Kidney (tissue), 13 donors: ENCODE measurements at regions not wholly inside any gene's neighbourhood (a gene's known extent, or its start where the extent isn't known, plus 50 kb on each side); places are given as distances from the start of the nearest gene placed in this dataset.

Experiments
- DNase-seq, 5 donors: peaks; one replicate each; pipeline ENCODE4 v3.0.0-alpha.2; 2013 to 2020
- FAIRE-seq: peaks from 2 replicates; lab custom pipeline; 2012; peaks lifted over from hg19 to GRCh38; lab: Jason Lieb, UNC
- H3K27ac ChIP-seq, 2 donors: one replicate each; pipeline ENCODE4 v1.7.0; 2013; ENCODE audit warnings: low read depth in 2 of 2, low read length in 2 of 2, inconsistent platforms in 1 of 2
- H3K27me3 ChIP-seq: one replicate; pipeline ENCODE4 v1.7.1; 2013; ENCODE audit warnings: low read length, inconsistent platforms; ENCODE audit not compliant: control insufficient read depth, insufficient read depth
- H3K36me3 ChIP-seq, 3 donors: one replicate each; pipeline versions ENCODE4 v1.7.0 to v1.7.1; 2013; ENCODE audit warnings: low read length in 3 of 3, control low read depth in 1 of 3, inconsistent platforms in 1 of 3; ENCODE audit not compliant: insufficient read depth in 3 of 3, control insufficient read depth in 2 of 3
- H3K4me1 ChIP-seq, 3 donors: one replicate each; pipeline versions ENCODE4 v1.7.0 to v1.7.1; 2013; ENCODE audit warnings: low read length in 3 of 3, inconsistent platforms in 1 of 3, low read depth in 1 of 3; ENCODE audit not compliant: control insufficient read depth in 2 of 3, insufficient read depth in 2 of 3
- H3K4me3 ChIP-seq, 3 donors: one replicate each; pipeline versions ENCODE4 v1.7.0 to v1.8.1; 2013; ENCODE audit warnings: low read length in 3 of 3, control low read depth in 1 of 3, inconsistent platforms in 1 of 3
- H3K9ac ChIP-seq, 3 donors: one replicate each; pipeline versions ENCODE4 v1.7.0 to v1.7.1; 2013; ENCODE audit warnings: low read length in 3 of 3, control low read depth in 1 of 3, inconsistent platforms in 1 of 3
- H3K9me3 ChIP-seq, 3 donors: one replicate each; pipeline versions ENCODE4 v1.7.0 to v1.7.1; 2013; ENCODE audit warnings: low read length in 3 of 3, control low read depth in 1 of 3, inconsistent platforms in 1 of 3; ENCODE audit not compliant: control insufficient read depth in 2 of 3, insufficient read depth in 1 of 3
- intact Hi-C: fragments of 100-400 bp; cut with DNase I; formaldehyde crosslinking; loops from one replicate; pipeline ENCODE4 v1.11.1; 2022
- TF ChIP-seq, protein P1 (sequence below): IDR thresholded peaks from 3 replicates; pipeline ENCODE4 v1.5.1; 2012; ENCODE audit warnings: mild to moderate bottlenecking, moderate library complexity, borderline replicate concordance; ENCODE audit not compliant: insufficient read depth; ENCODE audit errors: extremely low read depth
- donor health status: control.
- donor health status: control.
- donor health status: control.
- donor health status: control.
- donor health status: control.
- donor health status: DM: yes; HTN: yes; CAD: no.
- donor health status: Normal renal cell carcinoma (clear cell type).

DNA sequence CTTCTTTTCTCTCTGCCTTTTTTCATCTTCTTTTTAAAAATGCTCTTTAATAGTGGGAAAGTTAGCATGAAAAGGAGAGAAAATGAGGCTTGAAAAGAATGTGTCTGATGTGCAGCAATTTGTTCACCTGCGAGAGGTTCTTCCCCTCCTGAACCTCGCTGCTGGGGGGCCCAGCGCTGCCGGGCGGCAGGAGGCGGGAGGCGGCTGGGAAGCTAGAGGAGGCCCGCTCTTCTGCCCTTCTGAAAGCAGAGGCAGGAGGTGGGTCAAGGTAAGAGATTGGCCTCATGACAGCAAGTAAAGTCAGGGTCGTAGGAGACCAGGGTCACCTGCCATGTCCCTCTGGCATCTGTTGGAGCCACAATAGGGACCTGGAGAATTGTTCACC lies 78.6 kb upstream of the TNRC6C start:
- H3K27ac ChIP-seq = no peak overlapping the region

DNA sequence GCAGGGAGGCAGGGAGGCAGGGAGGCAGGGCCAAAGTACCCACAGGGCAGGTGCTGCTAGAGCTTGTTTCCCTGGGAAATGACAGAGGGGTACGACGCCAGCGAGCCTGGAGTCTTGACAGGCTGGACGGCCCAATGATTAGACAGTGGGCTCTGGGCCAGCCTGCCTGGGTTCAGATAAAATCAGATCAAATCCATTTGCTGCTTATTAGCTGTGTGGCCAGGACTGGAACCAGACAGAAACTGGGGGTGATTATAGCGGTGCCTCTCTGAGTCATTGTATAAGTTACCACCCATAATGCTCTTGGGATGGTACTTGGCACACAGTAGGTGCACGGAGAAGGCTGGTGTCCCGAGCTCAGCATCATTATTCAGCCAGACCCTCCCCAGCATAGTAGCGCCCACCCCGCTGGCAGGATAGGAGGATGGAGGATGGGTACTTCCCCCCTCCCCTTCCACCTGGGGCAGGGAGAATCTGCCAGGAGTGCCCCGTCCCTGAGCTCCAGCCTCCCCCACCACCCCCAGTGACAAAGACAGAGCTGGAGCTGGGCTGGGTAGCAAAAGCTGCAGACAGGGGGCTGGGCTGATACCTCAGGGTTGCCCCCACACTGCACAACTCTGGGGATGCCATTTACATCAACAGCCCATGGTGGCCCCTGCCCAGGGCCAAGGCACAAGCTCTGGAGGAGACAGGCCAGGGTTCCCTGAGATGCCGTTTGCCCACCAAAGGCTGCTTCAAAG lies 77.6 kb upstream of the TNRC6C start:
- intact Hi-C loops = no loop called here

More for the DNA sequence above, 78.6 kb upstream of the TNRC6C start:
- FAIRE-seq (no peak), DNase-seq (peak in 1 of 5 donors; percentile 35)
- Histone ChIP-seq H3K36me3 (no peaks in the 10 kb centered on the region), H3K9ac (no peak overlapping the region), H3K9me3 (no peaks in the 10 kb centered on the region), H3K4me1 (peaks cover 0 to 23% (median 4%) of the 10 kb centered on the region in 3 donors), H3K4me3 (no peak overlapping the region), H3K27me3 (no peaks in the 10 kb centered on the region)
- TF ChIP-seq, protein P1, sequence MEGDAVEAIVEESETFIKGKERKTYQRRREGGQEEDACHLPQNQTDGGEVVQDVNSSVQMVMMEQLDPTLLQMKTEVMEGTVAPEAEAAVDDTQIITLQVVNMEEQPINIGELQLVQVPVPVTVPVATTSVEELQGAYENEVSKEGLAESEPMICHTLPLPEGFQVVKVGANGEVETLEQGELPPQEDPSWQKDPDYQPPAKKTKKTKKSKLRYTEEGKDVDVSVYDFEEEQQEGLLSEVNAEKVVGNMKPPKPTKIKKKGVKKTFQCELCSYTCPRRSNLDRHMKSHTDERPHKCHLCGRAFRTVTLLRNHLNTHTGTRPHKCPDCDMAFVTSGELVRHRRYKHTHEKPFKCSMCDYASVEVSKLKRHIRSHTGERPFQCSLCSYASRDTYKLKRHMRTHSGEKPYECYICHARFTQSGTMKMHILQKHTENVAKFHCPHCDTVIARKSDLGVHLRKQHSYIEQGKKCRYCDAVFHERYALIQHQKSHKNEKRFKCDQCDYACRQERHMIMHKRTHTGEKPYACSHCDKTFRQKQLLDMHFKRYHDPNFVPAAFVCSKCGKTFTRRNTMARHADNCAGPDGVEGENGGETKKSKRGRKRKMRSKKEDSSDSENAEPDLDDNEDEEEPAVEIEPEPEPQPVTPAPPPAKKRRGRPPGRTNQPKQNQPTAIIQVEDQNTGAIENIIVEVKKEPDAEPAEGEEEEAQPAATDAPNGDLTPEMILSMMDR = no peak
- intact Hi-C loops = no loop called here

DNA sequence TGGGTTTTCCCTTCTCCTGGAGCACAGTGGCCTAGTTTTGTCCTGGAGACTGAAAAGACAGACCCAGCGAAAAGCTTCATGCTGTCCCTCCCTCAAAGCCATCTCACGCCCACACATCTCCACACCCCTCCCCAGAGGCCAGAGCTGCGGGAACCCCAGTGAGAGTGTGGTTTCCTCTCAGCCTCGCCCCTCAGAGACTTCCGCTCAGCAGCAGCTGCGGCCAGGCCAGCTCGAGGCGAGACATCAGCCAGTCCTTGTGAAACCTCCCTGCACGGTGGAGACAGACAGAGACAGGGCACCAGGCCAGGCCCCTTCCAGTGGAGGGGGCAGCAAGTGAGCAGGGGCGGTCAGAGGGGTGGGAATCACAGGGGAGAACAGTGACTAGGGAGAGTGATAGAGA lies 77.0 kb upstream of the TNRC6C start:
- intact Hi-C loops = no loop called here
- FAIRE-seq (no peak), DNase-seq (peak in 4 of 5 donors; percentile 60 to 95 (median 74))
- H3K4me1 ChIP-seq = peaks cover 0 to 23% (median 4%) of the 10 kb centered on the region in 3 donors
- no peak overlapping the region for H3K4me3 ChIP-seq
- no peaks in the 10 kb centered on the region for H3K27me3 ChIP-seq
- no peaks in the 10 kb centered on the region for H3K9me3 ChIP-seq
- H3K36me3 ChIP-seq = no peaks in the 10 kb centered on the region
- no peak overlapping the region for H3K9ac ChIP-seq
- H3K27ac ChIP-seq = peak overlapping the region in 1 of 2 donors; percentile 5
- TF ChIP-seq, protein P1 = no peak

More for the DNA sequence above, 77.6 kb upstream of the TNRC6C start:
- no peak overlapping the region for H3K4me3 ChIP-seq
- no peaks in the 10 kb centered on the region for H3K9me3 ChIP-seq
- peak overlapping the region in 1 of 2 donors; percentile 5 for H3K27ac ChIP-seq
- FAIRE-seq (no peak), DNase-seq (peak in 1 of 5 donors; percentile 69)
- H3K4me1 ChIP-seq = peaks cover 0 to 23% (median 4%) of the 10 kb centered on the region in 3 donors
- H3K9ac ChIP-seq = no peak overlapping the region
- TF ChIP-seq, protein P1 = no peak
- no peaks in the 10 kb centered on the region for H3K27me3 ChIP-seq
- no peaks in the 10 kb centered on the region for H3K36me3 ChIP-seq
